A549 (cell line): ENCODE measurements at regions not wholly inside any gene's neighbourhood (a gene's known extent, or its start where the extent isn't known, plus 50 kb on each side); places are given as distances from the start of the nearest gene placed in this dataset.

Experiments
- BCL3 ChIP-seq: fragments of >200 bp; sonication (Bioruptor Twin); formaldehyde crosslinking; IDR thresholded peaks from 3 replicates; pipeline ENCODE4 v1.6.1; 2016
- EHMT2 ChIP-seq: fragments of 200-600 bp; sonication (generic); IDR thresholded peaks from 2 replicates; pipeline ENCODE4 v1.6.1; 2016; ENCODE audit warnings: antibody characterized with exemption, low read depth, mild to moderate bottlenecking, moderate library complexity
- POLR2A ChIP-seq: IDR thresholded peaks from 2 replicates; pipeline ENCODE4 v1.6.1; 2012; ENCODE audit warnings: mild to moderate bottlenecking, low read length
- TF ChIP-seq, protein P1 (sequence below): fragments of >200 bp; sonication (Bioruptor Twin); formaldehyde crosslinking; IDR thresholded peaks from 3 replicates; pipeline ENCODE4 v1.5.1; 2016
- TF ChIP-seq, protein P2 (sequence below): fragments of 200-600 bp; sonication (generic); IDR thresholded peaks from 2 replicates; pipeline ENCODE4 v1.6.1; 2016; ENCODE audit warnings: antibody characterized with exemption, mild to moderate bottlenecking, moderate library complexity

DNA sequence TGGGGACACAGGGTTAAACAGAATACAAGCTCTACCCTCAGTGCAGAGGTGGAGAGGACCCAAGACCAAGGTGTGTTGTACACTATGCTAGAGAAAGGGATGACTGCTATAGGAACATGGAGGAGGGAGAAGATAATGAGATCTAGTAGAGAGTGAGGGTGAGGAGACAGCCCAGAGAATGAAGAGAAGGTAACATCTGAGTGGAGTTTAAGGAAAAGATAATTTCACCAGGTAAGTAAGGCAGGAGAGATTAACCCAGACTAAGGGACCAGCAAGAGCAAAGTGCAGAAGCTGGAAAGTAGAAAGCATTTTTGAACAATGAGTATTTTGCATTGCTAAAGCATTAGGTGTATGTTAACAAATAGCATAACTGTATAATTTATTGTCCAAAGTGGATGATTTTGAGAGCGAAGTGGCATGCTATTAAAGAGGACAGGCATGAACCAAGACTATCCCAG is 128.8 kb downstream of the RASSF10 start:
- TF ChIP-seq, protein P1, sequence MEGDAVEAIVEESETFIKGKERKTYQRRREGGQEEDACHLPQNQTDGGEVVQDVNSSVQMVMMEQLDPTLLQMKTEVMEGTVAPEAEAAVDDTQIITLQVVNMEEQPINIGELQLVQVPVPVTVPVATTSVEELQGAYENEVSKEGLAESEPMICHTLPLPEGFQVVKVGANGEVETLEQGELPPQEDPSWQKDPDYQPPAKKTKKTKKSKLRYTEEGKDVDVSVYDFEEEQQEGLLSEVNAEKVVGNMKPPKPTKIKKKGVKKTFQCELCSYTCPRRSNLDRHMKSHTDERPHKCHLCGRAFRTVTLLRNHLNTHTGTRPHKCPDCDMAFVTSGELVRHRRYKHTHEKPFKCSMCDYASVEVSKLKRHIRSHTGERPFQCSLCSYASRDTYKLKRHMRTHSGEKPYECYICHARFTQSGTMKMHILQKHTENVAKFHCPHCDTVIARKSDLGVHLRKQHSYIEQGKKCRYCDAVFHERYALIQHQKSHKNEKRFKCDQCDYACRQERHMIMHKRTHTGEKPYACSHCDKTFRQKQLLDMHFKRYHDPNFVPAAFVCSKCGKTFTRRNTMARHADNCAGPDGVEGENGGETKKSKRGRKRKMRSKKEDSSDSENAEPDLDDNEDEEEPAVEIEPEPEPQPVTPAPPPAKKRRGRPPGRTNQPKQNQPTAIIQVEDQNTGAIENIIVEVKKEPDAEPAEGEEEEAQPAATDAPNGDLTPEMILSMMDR = no peak
- TF ChIP-seq POLR2A (no peak), EHMT2 (no peak), BCL3 (no peak)
- TF ChIP-seq, protein P2, sequence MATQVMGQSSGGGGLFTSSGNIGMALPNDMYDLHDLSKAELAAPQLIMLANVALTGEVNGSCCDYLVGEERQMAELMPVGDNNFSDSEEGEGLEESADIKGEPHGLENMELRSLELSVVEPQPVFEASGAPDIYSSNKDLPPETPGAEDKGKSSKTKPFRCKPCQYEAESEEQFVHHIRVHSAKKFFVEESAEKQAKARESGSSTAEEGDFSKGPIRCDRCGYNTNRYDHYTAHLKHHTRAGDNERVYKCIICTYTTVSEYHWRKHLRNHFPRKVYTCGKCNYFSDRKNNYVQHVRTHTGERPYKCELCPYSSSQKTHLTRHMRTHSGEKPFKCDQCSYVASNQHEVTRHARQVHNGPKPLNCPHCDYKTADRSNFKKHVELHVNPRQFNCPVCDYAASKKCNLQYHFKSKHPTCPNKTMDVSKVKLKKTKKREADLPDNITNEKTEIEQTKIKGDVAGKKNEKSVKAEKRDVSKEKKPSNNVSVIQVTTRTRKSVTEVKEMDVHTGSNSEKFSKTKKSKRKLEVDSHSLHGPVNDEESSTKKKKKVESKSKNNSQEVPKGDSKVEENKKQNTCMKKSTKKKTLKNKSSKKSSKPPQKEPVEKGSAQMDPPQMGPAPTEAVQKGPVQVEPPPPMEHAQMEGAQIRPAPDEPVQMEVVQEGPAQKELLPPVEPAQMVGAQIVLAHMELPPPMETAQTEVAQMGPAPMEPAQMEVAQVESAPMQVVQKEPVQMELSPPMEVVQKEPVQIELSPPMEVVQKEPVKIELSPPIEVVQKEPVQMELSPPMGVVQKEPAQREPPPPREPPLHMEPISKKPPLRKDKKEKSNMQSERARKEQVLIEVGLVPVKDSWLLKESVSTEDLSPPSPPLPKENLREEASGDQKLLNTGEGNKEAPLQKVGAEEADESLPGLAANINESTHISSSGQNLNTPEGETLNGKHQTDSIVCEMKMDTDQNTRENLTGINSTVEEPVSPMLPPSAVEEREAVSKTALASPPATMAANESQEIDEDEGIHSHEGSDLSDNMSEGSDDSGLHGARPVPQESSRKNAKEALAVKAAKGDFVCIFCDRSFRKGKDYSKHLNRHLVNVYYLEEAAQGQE = no peak
